ENCODE measurements at regions not wholly inside any gene's neighbourhood (a gene's known extent, or its start where the extent isn't known, plus 50 kb on each side); places are given as distances from the start of the nearest gene placed in this dataset.

- intact Hi-C loops (cut with DNase I): no loop called here
- Histone ChIP-seq H3K9ac (ENCODE audit: low read depth in 2 of 2, low read length in 2 of 2) (no peak overlapping the region), H3K27ac (no peak overlapping the region), H3K27me3 (no peaks in the 10 kb centered on the region), H3K4me3 (no peak overlapping the region), H3K9me3 (no peaks in the 10 kb centered on the region), H3K4me1 (no peaks in the 10 kb centered on the region), H3K36me3 (no peaks in the 10 kb centered on the region)
- DNase-seq: no peak
- no peak for TF ChIP-seq CTCF (IDR thresholded peaks at IDR 0.05)
These were observed 466.4 kb downstream of the TDRD15 start for GRCh38 chr2:21590026-21590690.

- intact Hi-C loops (cut with DNase I): no loop called here
- Histone ChIP-seq H3K4me1 (no peaks in the 10 kb centered on the region), H3K4me3 (no peak overlapping the region), H3K27ac (no peak overlapping the region), H3K9ac (ENCODE audit: low read depth in 2 of 2, low read length in 2 of 2) (no peak overlapping the region), H3K27me3 (no peaks in the 10 kb centered on the region), H3K36me3 (no peaks in the 10 kb centered on the region), H3K9me3 (no peaks in the 10 kb centered on the region)
- TF ChIP-seq CTCF (IDR thresholded peaks at IDR 0.05): no peak
- DNase-seq: no peak
These were observed 468.2 kb downstream of the TDRD15 start for GRCh38 chr2:21591926-21592325.

- intact Hi-C loops (cut with DNase I): no loop called here
- Histone ChIP-seq H3K27ac (no peak overlapping the region), H3K9me3 (no peaks in the 10 kb centered on the region), H3K9ac (ENCODE audit: low read depth in 2 of 2, low read length in 2 of 2) (no peak overlapping the region), H3K36me3 (no peaks in the 10 kb centered on the region), H3K4me1 (no peaks in the 10 kb centered on the region), H3K4me3 (no peak overlapping the region), H3K27me3 (no peaks in the 10 kb centered on the region)
- no peak for DNase-seq
- TF ChIP-seq CTCF (IDR thresholded peaks at IDR 0.05): no peak
These were observed 475.6 kb downstream of the TDRD15 start for GRCh38 chr2:21599417-21599816.

GRCh38 chr2:21602789-21603188, 479.0 kb downstream of the TDRD15 start:
- no peaks in the 10 kb centered on the region for H3K27me3 ChIP-seq
- no peaks in the 10 kb centered on the region for H3K9me3 ChIP-seq
- H3K4me1 ChIP-seq: no peaks in the 10 kb centered on the region
- no peak overlapping the region for H3K27ac ChIP-seq
- no peak for DNase-seq
- TF ChIP-seq CTCF (IDR thresholded peaks at IDR 0.05): no peak
- intact Hi-C loops (cut with DNase I): no loop called here
- H3K36me3 ChIP-seq: no peaks in the 10 kb centered on the region
- H3K9ac ChIP-seq (ENCODE audit: low read depth in 2 of 2, low read length in 2 of 2): no peak overlapping the region
- H3K4me3 ChIP-seq: no peak overlapping the region

GRCh38 chr2:21607572-21607971, 483.8 kb downstream of the TDRD15 start:
- no peak overlapping the region for H3K27ac ChIP-seq
- intact Hi-C loops (cut with DNase I): no loop called here
- no peak for TF ChIP-seq CTCF (IDR thresholded peaks at IDR 0.05)
- no peak for DNase-seq
- no peaks in the 10 kb centered on the region for H3K4me1 ChIP-seq
- no peaks in the 10 kb centered on the region for H3K36me3 ChIP-seq
- H3K9me3 ChIP-seq: no peaks in the 10 kb centered on the region
- H3K9ac ChIP-seq (ENCODE audit: low read depth in 2 of 2, low read length in 2 of 2): no peak overlapping the region
- H3K27me3 ChIP-seq: no peaks in the 10 kb centered on the region
- H3K4me3 ChIP-seq: no peak overlapping the region

All from colonic mucosa (tissue), 4 donors.